Suprapubic skin (tissue), 4 donors: ENCODE measurements at regions not wholly inside any gene's neighbourhood (a gene's known extent, or its start where the extent isn't known, plus 50 kb on each side); places are given as distances from the start of the nearest gene placed in this dataset.

Source experiments
- EP300 ChIP-seq: sonication (generic); formaldehyde crosslinking; IDR thresholded peaks from one replicate; pipeline ENCODE4 v1.6.1; 2017; ENCODE audit warnings: antibody characterized with exemption
- POLR2A ChIP-seq, 2 donors: fragments of 450-650 bp; IDR thresholded peaks; one replicate each; pipeline ENCODE4 v1.6.1; 2017; ENCODE audit warnings: antibody characterized with exemption in 2 of 2, mild to moderate bottlenecking in 2 of 2, moderate library complexity in 2 of 2
- POLR2AphosphoS5 ChIP-seq, 3 donors: sonication (generic); formaldehyde crosslinking; IDR thresholded peaks; one replicate each; pipeline ENCODE4 v1.6.1; 2017; ENCODE audit warnings: antibody characterized with exemption in 3 of 3
- TF ChIP-seq, protein P1 (sequence below), 2 donors: fragments of 200-600 bp in 1 of 2; fragments of 450-650 bp in 1 of 2; sonication (generic) in 1 of 2; IDR thresholded peaks; one replicate each; pipeline ENCODE4 v1.5.1; 2016 to 2019; ENCODE audit warnings: antibody characterized with exemption in 2 of 2, mild to moderate bottlenecking in 1 of 2, moderate library complexity in 1 of 2

DNA sequence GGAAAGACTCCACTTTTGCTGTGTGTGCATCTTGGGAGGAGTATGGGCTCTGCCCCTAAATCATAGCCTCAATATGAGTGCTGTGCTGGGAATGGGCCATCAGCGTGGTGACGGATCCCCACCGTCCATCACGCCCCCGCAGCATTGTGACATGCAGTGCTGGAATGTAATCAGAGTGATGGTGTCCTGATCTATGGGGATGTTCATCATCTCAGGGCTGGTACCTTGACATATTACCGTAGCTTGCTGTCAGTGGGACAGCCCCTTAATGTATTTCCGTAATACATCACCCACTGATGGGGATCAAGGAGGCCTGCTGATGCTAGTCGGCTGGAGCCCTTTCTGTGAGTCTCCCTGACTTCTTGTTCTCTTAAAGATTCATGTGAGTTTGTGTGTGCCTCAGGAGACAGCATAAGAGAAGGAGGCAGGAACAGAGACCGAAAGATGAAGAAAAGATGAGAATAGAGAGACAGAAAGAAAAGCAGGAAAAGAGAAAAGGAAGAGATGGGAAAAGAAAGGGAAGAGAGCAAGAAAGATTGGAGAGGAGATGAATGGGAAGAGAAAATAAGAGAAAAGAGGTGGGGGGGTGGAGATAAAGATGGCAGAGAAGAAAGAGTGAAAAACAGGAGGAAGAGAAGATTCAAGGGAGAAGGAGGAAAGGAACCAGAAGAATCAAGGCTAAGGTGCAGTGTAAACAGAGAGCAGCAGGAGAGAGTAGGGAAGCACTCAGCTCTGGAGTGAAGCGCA lies 183.7 kb downstream of the RPLP1 start:
- no peak for TF ChIP-seq EP300
- TF ChIP-seq, protein P1, sequence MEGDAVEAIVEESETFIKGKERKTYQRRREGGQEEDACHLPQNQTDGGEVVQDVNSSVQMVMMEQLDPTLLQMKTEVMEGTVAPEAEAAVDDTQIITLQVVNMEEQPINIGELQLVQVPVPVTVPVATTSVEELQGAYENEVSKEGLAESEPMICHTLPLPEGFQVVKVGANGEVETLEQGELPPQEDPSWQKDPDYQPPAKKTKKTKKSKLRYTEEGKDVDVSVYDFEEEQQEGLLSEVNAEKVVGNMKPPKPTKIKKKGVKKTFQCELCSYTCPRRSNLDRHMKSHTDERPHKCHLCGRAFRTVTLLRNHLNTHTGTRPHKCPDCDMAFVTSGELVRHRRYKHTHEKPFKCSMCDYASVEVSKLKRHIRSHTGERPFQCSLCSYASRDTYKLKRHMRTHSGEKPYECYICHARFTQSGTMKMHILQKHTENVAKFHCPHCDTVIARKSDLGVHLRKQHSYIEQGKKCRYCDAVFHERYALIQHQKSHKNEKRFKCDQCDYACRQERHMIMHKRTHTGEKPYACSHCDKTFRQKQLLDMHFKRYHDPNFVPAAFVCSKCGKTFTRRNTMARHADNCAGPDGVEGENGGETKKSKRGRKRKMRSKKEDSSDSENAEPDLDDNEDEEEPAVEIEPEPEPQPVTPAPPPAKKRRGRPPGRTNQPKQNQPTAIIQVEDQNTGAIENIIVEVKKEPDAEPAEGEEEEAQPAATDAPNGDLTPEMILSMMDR (IDR thresholded peaks at IDR 0.05) = no peak
- TF ChIP-seq POLR2AphosphoS5 (IDR thresholded peaks at IDR 0.05) = no peak
- no peak for TF ChIP-seq POLR2A (IDR thresholded peaks at IDR 0.05)
